Activated T-helper 1 cell treated with anti-CD3 and anti-CD28 coated beads, Interleukin-12 subunit alpha, Interleukin-12 subunit beta, Interleukin-2, Interleukin-4 antibody, amounts not matched to agents 30 ng/mL and 10 ng/mL and 1 ng/mL, durations not matched to agents 14 hours and 24 hours and 36 hours (primary cell): ENCODE measurements at regions not wholly inside any gene's neighbourhood (a gene's known extent, or its start where the extent isn't known, plus 50 kb on each side); places are given as distances from the start of the nearest gene placed in this dataset.

Source experiments
- DNase-seq: peaks from one replicate; pipeline ENCODE4 v3.0.0; 2021; ENCODE audit warnings: low spot score
- H3K27ac Mint-ChIP-seq: one replicate; pipeline ENCODE4 v1.8.0; 2021; ENCODE audit warnings: mild to moderate bottlenecking, mixed read lengths
- H3K27me3 Mint-ChIP-seq: one replicate; pipeline ENCODE4 v1.8.0; 2022; ENCODE audit warnings: mild to moderate bottlenecking, moderate library complexity, mixed read lengths; ENCODE audit not compliant: insufficient read depth
- H3K36me3 Mint-ChIP-seq: one replicate; pipeline ENCODE4 v1.8.0; 2021; ENCODE audit warnings: low read depth, mixed read lengths
- H3K4me1 Mint-ChIP-seq: one replicate; pipeline ENCODE4 v1.8.0; 2021; ENCODE audit warnings: low read depth, mixed read lengths
- H3K4me3 Mint-ChIP-seq: one replicate; pipeline ENCODE4 v1.8.0; 2021; ENCODE audit warnings: mild to moderate bottlenecking, moderate library complexity, mixed read lengths
- H3K9me3 Mint-ChIP-seq: one replicate; pipeline ENCODE4 v1.8.0; 2021; ENCODE audit warnings: mixed read lengths
- intact Hi-C: fragments of 100-400 bp; cut with micrococcal nuclease; formaldehyde crosslinking; loops from one replicate; pipeline ENCODE4 v1.15.1; 2024

- intact Hi-C loops, result no loop called here
- peaks cover 2% of the 10 kb centered on the region for H3K27me3 Mint-ChIP-seq
- H3K4me1 Mint-ChIP-seq, result no peaks in the 10 kb centered on the region
- no peaks in the 10 kb centered on the region for H3K9me3 Mint-ChIP-seq
- no peak for DNase-seq
- no peak overlapping the region for H3K4me3 Mint-ChIP-seq
- H3K27ac Mint-ChIP-seq, result no peak overlapping the region
- H3K36me3 Mint-ChIP-seq, result no peaks in the 10 kb centered on the region
Observed at GRCh38 chr2:216787851-216788540, 71.9 kb downstream of the TNP1 start.

- DNase-seq, result no peak
- Mint-ChIP-seq H3K9me3 (no peaks in the 10 kb centered on the region), H3K4me3 (no peak overlapping the region), H3K4me1 (no peaks in the 10 kb centered on the region), H3K27me3 (no peaks in the 10 kb centered on the region), H3K36me3 (no peaks in the 10 kb centered on the region), H3K27ac (no peak overlapping the region)
- intact Hi-C loops, result no loop called here
Observed at GRCh38 chr2:216786676-216787075, 73.2 kb downstream of the TNP1 start.

- Mint-ChIP-seq H3K4me3 (no peak overlapping the region), H3K4me1 (no peaks in the 10 kb centered on the region), H3K36me3 (no peaks in the 10 kb centered on the region), H3K27me3 (peaks cover 2% of the 10 kb centered on the region), H3K9me3 (no peaks in the 10 kb centered on the region), H3K27ac (no peak overlapping the region)
- intact Hi-C loops, result no loop called here
- DNase-seq, result no peak
Observed at GRCh38 chr2:216784456-216784855, 75.4 kb downstream of the TNP1 start.

GRCh38 chr2:216781709-216782108 lies 78.2 kb downstream of the TNP1 start:
- peaks cover 4% of the 10 kb centered on the region for H3K27me3 Mint-ChIP-seq
- H3K4me3 Mint-ChIP-seq, result no peak overlapping the region
- peaks cover 4% of the 10 kb centered on the region for H3K4me1 Mint-ChIP-seq
- no peak overlapping the region for H3K27ac Mint-ChIP-seq
- no peaks in the 10 kb centered on the region for H3K36me3 Mint-ChIP-seq
- no peaks in the 10 kb centered on the region for H3K9me3 Mint-ChIP-seq
- intact Hi-C loops, result no loop called here
- no peak for DNase-seq

- peaks cover 4% of the 10 kb centered on the region for H3K4me1 Mint-ChIP-seq
- H3K36me3 Mint-ChIP-seq, result no peaks in the 10 kb centered on the region
- H3K27ac Mint-ChIP-seq, result no peak overlapping the region
- no peak overlapping the region for H3K4me3 Mint-ChIP-seq
- intact Hi-C loops, result no loop called here
- DNase-seq, result no peak
- peaks cover 6% of the 10 kb centered on the region for H3K27me3 Mint-ChIP-seq
- H3K9me3 Mint-ChIP-seq, result no peaks in the 10 kb centered on the region
Observed at GRCh38 chr2:216780843-216781242, 79.0 kb downstream of the TNP1 start.

- H3K27ac Mint-ChIP-seq, result no peak overlapping the region
- no peaks in the 10 kb centered on the region for H3K36me3 Mint-ChIP-seq
- DNase-seq, result peak; percentile 36
- intact Hi-C loops, result loop anchor here (1.0 to 5.0 kb wide), 5 partner anchors 79 to 873 kb away; no protein-coding TSS in a partner anchor
- H3K4me3 Mint-ChIP-seq, result no peak overlapping the region
- peaks cover 13% of the 10 kb centered on the region for H3K27me3 Mint-ChIP-seq
- no peaks in the 10 kb centered on the region for H3K9me3 Mint-ChIP-seq
- H3K4me1 Mint-ChIP-seq, result peaks cover 4% of the 10 kb centered on the region
Observed at GRCh38 chr2:216777637-216778273, 82.1 kb downstream of the TNP1 start.

GRCh38 chr2:216776066-216776850 lies 80.9 kb upstream of the IGFBP5 start:
- intact Hi-C loops, result loop anchor here (2.0 to 5.0 kb wide), 2 partner anchors 77 to 81 kb away; no protein-coding TSS in a partner anchor
- no peaks in the 10 kb centered on the region for H3K9me3 Mint-ChIP-seq
- no peak for DNase-seq
- peaks cover 13% of the 10 kb centered on the region for H3K27me3 Mint-ChIP-seq
- H3K27ac Mint-ChIP-seq, result no peak overlapping the region
- peaks cover 4% of the 10 kb centered on the region for H3K4me1 Mint-ChIP-seq
- H3K4me3 Mint-ChIP-seq, result no peak overlapping the region
- H3K36me3 Mint-ChIP-seq, result no peaks in the 10 kb centered on the region

- peaks cover 11% of the 10 kb centered on the region for H3K27me3 Mint-ChIP-seq
- peaks cover 4% of the 10 kb centered on the region for H3K4me1 Mint-ChIP-seq
- DNase-seq, result no peak
- H3K36me3 Mint-ChIP-seq, result no peaks in the 10 kb centered on the region
- H3K27ac Mint-ChIP-seq, result no peak overlapping the region
- H3K4me3 Mint-ChIP-seq, result no peak overlapping the region
- no peaks in the 10 kb centered on the region for H3K9me3 Mint-ChIP-seq
- intact Hi-C loops, result loop anchor here (5.0 kb wide), 1 partner anchor 82 kb away; no protein-coding TSS in a partner anchor
Observed at GRCh38 chr2:216775043-216775453, 79.7 kb upstream of the IGFBP5 start.

GRCh38 chr2:216774620-216775019 lies 79.3 kb upstream of the IGFBP5 start:
- H3K9me3 Mint-ChIP-seq, result no peaks in the 10 kb centered on the region
- intact Hi-C loops, result loop anchor here (5.0 kb wide), 1 partner anchor 83 kb away; no protein-coding TSS in a partner anchor
- H3K27me3 Mint-ChIP-seq, result peaks cover 11% of the 10 kb centered on the region
- H3K27ac Mint-ChIP-seq, result no peak overlapping the region
- H3K4me1 Mint-ChIP-seq, result peaks cover 4% of the 10 kb centered on the region
- no peak overlapping the region for H3K4me3 Mint-ChIP-seq
- no peaks in the 10 kb centered on the region for H3K36me3 Mint-ChIP-seq
- DNase-seq, result no peak

- DNase-seq, result no peak
- Mint-ChIP-seq H3K27me3 (peaks cover 11% of the 10 kb centered on the region), H3K4me1 (peaks cover 4% of the 10 kb centered on the region), H3K27ac (no peak overlapping the region), H3K9me3 (no peaks in the 10 kb centered on the region), H3K4me3 (no peak overlapping the region), H3K36me3 (no peaks in the 10 kb centered on the region)
- intact Hi-C loops, result no loop called here
Observed at GRCh38 chr2:216774180-216774579, 78.8 kb upstream of the IGFBP5 start.

GRCh38 chr2:216773072-216773471 lies 77.7 kb upstream of the IGFBP5 start:
- H3K4me3 Mint-ChIP-seq, result no peak overlapping the region
- no peaks in the 10 kb centered on the region for H3K36me3 Mint-ChIP-seq
- DNase-seq, result no peak
- no peak overlapping the region for H3K27ac Mint-ChIP-seq
- intact Hi-C loops, result no loop called here
- H3K4me1 Mint-ChIP-seq, result peaks cover 4% of the 10 kb centered on the region
- no peaks in the 10 kb centered on the region for H3K9me3 Mint-ChIP-seq
- H3K27me3 Mint-ChIP-seq, result peaks cover 11% of the 10 kb centered on the region

- Mint-ChIP-seq H3K27ac (no peak overlapping the region), H3K27me3 (peaks cover 8% of the 10 kb centered on the region), H3K36me3 (no peaks in the 10 kb centered on the region), H3K4me3 (no peak overlapping the region), H3K9me3 (no peaks in the 10 kb centered on the region), H3K4me1 (no peaks in the 10 kb centered on the region)
- no peak for DNase-seq
- intact Hi-C loops, result no loop called here
Observed at GRCh38 chr2:216770717-216771116, 75.4 kb upstream of the IGFBP5 start.

- no peaks in the 10 kb centered on the region for H3K4me1 Mint-ChIP-seq
- no peak for DNase-seq
- H3K9me3 Mint-ChIP-seq, result no peaks in the 10 kb centered on the region
- no peaks in the 10 kb centered on the region for H3K36me3 Mint-ChIP-seq
- H3K27ac Mint-ChIP-seq, result no peak overlapping the region
- intact Hi-C loops, result no loop called here
- no peak overlapping the region for H3K4me3 Mint-ChIP-seq
- peaks cover 5% of the 10 kb centered on the region for H3K27me3 Mint-ChIP-seq
Observed at GRCh38 chr2:216770050-216770449, 74.7 kb upstream of the IGFBP5 start.
